ENCODE measurements at regions not wholly inside any gene's neighbourhood (a gene's known extent, or its start where the extent isn't known, plus 50 kb on each side); places are given as distances from the start of the nearest gene placed in this dataset.

DNA sequence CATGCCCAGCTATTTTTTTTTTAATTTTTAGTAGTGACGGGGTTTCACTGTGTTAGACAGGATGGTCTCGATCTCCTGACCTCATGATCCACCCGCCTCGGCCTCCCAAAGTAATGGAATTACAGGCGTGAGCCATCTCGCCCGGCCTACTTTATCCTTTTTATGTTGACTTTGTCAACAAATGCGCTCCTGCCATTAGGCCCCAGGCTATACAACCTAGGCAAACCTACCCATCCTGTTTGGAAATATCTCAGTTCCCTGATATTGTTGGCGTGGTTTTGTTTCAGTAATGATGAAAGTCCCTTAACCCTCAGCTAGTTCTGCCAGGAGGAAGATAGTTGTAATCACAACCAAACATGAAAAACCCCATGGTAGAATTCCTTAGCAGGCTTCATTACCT, 249.4 kb upstream of the SOX11 start:
- H3K4me3 ChIP-seq (ENCODE audit: low read length), result no peak overlapping the region
- H3K27ac ChIP-seq (ENCODE audit: low read depth, low read length), result no peak overlapping the region
- no peaks in the 10 kb centered on the region for H3K36me3 ChIP-seq (ENCODE audit: control insufficient read depth, insufficient read depth, low read length)
- H3K9ac ChIP-seq (ENCODE audit: low read length), result no peak overlapping the region
- no peaks in the 10 kb centered on the region for H3K4me1 ChIP-seq (ENCODE audit: control insufficient read depth, insufficient read depth, low read length)
- H3K27me3 ChIP-seq (ENCODE audit: control insufficient read depth, insufficient read depth, low read length), result no peaks in the 10 kb centered on the region

DNA sequence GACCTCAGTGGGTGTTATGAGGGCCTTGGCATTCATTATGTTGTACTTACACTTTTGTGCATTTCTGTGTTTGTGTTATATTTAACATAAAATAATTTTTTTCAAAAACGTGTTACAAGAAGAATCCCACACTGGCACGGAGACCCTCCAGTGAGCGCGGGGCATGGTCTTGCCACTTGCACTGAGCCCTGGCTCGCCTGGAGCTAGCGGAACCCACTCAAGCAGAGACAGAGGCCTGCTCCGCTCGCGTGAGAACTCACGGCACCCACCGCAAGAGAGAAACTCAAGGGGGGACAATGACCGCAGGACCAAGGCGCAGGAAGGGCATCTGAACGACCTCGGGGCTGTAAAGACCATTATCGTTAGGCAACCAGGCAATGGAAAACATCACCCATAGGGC, 248.0 kb upstream of the SOX11 start:
- Histone ChIP-seq H3K27me3 (ENCODE audit: control insufficient read depth, insufficient read depth, low read length) (no peaks in the 10 kb centered on the region), H3K4me3 (ENCODE audit: low read length) (no peak overlapping the region), H3K27ac (ENCODE audit: low read depth, low read length) (no peak overlapping the region)

DNA sequence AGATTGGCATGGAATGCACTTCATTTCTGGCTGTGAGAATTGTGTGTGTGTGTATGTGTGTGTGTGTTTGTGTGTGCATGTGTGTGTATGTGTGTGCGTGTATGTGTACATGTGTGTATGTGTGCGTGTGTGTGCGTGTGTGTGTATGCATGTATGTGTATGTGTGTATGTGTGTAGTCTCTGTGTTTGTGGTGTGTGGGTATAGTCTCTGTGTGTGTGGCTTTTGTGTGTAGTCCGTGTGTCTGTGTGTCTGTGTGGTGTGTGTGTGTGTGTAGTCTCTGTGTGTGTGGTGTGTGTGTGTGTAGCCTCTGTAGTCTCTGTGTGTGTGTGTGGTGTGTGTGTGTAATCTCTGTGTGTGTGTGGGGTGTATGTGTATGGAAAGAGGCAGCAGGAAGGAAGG, 247.3 kb upstream of the SOX11 start:
- no peak overlapping the region for H3K9ac ChIP-seq (ENCODE audit: low read length)
- no peak overlapping the region for H3K4me3 ChIP-seq (ENCODE audit: low read length)
- H3K4me1 ChIP-seq (ENCODE audit: control insufficient read depth, insufficient read depth, low read length), result no peaks in the 10 kb centered on the region
- H3K27me3 ChIP-seq (ENCODE audit: control insufficient read depth, insufficient read depth, low read length), result no peaks in the 10 kb centered on the region
- no peak overlapping the region for H3K27ac ChIP-seq (ENCODE audit: low read depth, low read length)
- H3K36me3 ChIP-seq (ENCODE audit: control insufficient read depth, insufficient read depth, low read length), result no peaks in the 10 kb centered on the region

More for the DNA sequence above, 248.0 kb upstream of the SOX11 start:
- H3K4me1 ChIP-seq (ENCODE audit: control insufficient read depth, insufficient read depth, low read length), result no peaks in the 10 kb centered on the region
- no peaks in the 10 kb centered on the region for H3K36me3 ChIP-seq (ENCODE audit: control insufficient read depth, insufficient read depth, low read length)
- no peak overlapping the region for H3K9ac ChIP-seq (ENCODE audit: low read length)

DNA sequence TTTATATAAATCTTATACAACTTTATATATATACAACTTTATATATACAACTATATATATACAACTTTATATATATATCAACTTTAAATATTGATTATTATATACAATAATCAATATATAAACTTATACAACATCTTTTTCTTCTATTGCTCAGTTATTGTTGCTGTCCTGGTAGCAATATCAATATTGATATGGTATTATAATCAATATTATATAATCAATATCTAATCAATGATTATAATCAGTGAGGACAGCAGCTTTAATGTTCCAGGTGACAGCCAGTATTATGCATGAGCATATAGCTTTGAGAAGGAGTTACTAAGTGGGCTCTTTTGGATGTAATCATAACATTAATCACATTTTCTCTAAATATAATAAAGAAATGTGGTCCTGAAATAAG, 242.3 kb upstream of the SOX11 start:
- Histone ChIP-seq H3K27me3 (ENCODE audit: control insufficient read depth, insufficient read depth, low read length) (no peaks in the 10 kb centered on the region), H3K9ac (ENCODE audit: low read length) (no peak overlapping the region), H3K36me3 (ENCODE audit: control insufficient read depth, insufficient read depth, low read length) (no peaks in the 10 kb centered on the region), H3K27ac (ENCODE audit: low read depth, low read length) (no peak overlapping the region), H3K4me3 (ENCODE audit: low read length) (no peak overlapping the region), H3K4me1 (ENCODE audit: control insufficient read depth, insufficient read depth, low read length) (no peaks in the 10 kb centered on the region)

- Histone ChIP-seq H3K27ac (ENCODE audit: low read depth, low read length) (no peak overlapping the region), H3K27me3 (ENCODE audit: control insufficient read depth, insufficient read depth, low read length) (no peaks in the 10 kb centered on the region), H3K4me1 (ENCODE audit: control insufficient read depth, insufficient read depth, low read length) (no peaks in the 10 kb centered on the region), H3K4me3 (ENCODE audit: low read length) (no peak overlapping the region), H3K36me3 (ENCODE audit: control insufficient read depth, insufficient read depth, low read length) (no peaks in the 10 kb centered on the region), H3K9ac (ENCODE audit: low read length) (no peak overlapping the region)
Observed at GRCh38 chr2:5453220-5454050, 238.7 kb upstream of the SOX11 start.

DNA sequence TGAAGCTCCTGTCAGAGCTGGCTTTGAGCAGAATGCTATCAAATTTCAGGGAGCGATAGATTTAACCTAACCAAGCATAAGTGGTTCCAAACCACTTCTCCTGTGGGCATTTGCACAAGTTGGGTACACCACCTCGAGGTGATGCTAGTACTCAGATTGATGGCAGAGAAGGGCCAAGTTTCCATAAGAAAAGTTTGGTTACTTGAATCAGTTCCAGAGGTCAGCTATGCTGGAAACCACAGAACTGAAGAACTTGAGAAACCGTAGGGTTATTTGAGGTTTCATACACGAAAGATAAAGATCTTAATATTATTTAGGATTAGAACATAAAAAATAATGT, 238.2 kb upstream of the SOX11 start:
- H3K27me3 ChIP-seq (ENCODE audit: control insufficient read depth, insufficient read depth, low read length), result no peaks in the 10 kb centered on the region
- H3K4me1 ChIP-seq (ENCODE audit: control insufficient read depth, insufficient read depth, low read length), result no peaks in the 10 kb centered on the region
- H3K4me3 ChIP-seq (ENCODE audit: low read length), result no peak overlapping the region
- no peaks in the 10 kb centered on the region for H3K36me3 ChIP-seq (ENCODE audit: control insufficient read depth, insufficient read depth, low read length)
- no peak overlapping the region for H3K9ac ChIP-seq (ENCODE audit: low read length)
- H3K27ac ChIP-seq (ENCODE audit: low read depth, low read length), result no peak overlapping the region

- Histone ChIP-seq H3K27me3 (ENCODE audit: control insufficient read depth, insufficient read depth, low read length) (no peaks in the 10 kb centered on the region), H3K4me1 (ENCODE audit: control insufficient read depth, insufficient read depth, low read length) (no peaks in the 10 kb centered on the region), H3K27ac (ENCODE audit: low read depth, low read length) (no peak overlapping the region), H3K4me3 (ENCODE audit: low read length) (no peak overlapping the region), H3K36me3 (ENCODE audit: control insufficient read depth, insufficient read depth, low read length) (no peaks in the 10 kb centered on the region), H3K9ac (ENCODE audit: low read length) (no peak overlapping the region)
Observed at GRCh38 chr2:5459041-5459440, 233.1 kb upstream of the SOX11 start.

DNA sequence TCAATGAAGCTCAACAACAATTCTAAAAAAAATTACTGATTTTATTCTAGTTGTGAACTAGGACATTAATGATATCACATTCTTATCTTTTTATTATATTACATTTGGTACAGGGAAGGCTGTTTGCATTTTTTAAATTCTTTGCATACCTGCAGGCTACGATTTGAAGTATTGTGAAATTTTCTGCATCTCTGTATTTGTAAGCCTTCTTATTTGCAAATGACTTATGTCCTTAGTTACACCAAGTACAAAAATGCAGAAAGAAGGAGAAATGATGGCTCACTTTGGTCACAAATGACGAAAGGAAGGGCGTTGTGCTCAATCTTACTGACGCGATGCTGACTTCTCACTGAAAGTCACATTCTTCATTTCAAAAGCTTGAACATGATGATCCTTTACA, 227.5 kb upstream of the SOX11 start:
- H3K27ac ChIP-seq (ENCODE audit: low read depth, low read length), result no peak overlapping the region
- H3K9ac ChIP-seq (ENCODE audit: low read length), result no peak overlapping the region
- no peaks in the 10 kb centered on the region for H3K36me3 ChIP-seq (ENCODE audit: control insufficient read depth, insufficient read depth, low read length)
- no peaks in the 10 kb centered on the region for H3K4me1 ChIP-seq (ENCODE audit: control insufficient read depth, insufficient read depth, low read length)
- H3K27me3 ChIP-seq (ENCODE audit: control insufficient read depth, insufficient read depth, low read length), result no peaks in the 10 kb centered on the region
- no peak overlapping the region for H3K4me3 ChIP-seq (ENCODE audit: low read length)

GRCh38 chr2:5465859-5466258, 226.3 kb upstream of the SOX11 start:
- no peaks in the 10 kb centered on the region for H3K36me3 ChIP-seq (ENCODE audit: control insufficient read depth, insufficient read depth, low read length)
- no peaks in the 10 kb centered on the region for H3K27me3 ChIP-seq (ENCODE audit: control insufficient read depth, insufficient read depth, low read length)
- H3K4me1 ChIP-seq (ENCODE audit: control insufficient read depth, insufficient read depth, low read length), result no peaks in the 10 kb centered on the region
- H3K4me3 ChIP-seq (ENCODE audit: low read length), result no peak overlapping the region
- H3K27ac ChIP-seq (ENCODE audit: low read depth, low read length), result no peak overlapping the region
- H3K9ac ChIP-seq (ENCODE audit: low read length), result no peak overlapping the region

DNA sequence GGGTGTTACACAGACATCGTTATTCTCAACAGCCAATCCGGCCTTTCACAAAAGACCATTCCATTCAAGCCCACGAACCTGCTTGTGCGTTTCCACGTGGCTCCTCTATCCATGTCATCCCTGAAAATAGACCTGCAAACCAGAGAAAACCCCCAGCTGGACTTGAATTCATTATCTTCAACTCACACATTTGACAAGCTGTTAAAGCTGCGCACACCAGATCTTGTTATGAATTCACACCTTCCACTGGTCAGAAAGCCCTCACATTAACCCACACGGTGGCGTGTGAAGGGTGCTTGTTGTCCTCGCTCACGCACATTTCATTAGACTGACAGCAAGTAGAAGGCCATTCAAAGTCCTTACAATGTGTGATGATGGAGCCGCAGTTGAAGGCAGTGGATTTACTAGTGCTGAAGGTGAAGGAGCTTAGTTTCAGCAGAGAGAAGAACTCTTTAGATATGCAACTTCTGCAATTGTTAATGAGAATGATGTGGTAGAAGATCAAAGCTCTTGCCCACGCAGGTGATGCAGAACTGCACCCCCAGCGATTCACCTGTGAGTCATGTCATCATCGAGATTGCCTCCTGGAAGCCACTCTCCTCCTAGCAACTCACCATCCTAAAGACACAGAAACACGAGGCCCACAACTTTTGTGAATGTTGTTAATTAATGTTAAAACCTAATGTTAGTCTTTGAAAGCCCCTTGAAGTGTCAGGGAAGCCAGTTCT, 224.8 kb upstream of the SOX11 start:
- H3K27ac ChIP-seq (ENCODE audit: low read depth, low read length), result no peak overlapping the region
- H3K4me3 ChIP-seq (ENCODE audit: low read length), result no peak overlapping the region
- H3K27me3 ChIP-seq (ENCODE audit: control insufficient read depth, insufficient read depth, low read length), result no peaks in the 10 kb centered on the region
- no peaks in the 10 kb centered on the region for H3K4me1 ChIP-seq (ENCODE audit: control insufficient read depth, insufficient read depth, low read length)
- H3K36me3 ChIP-seq (ENCODE audit: control insufficient read depth, insufficient read depth, low read length), result no peaks in the 10 kb centered on the region
- no peak overlapping the region for H3K9ac ChIP-seq (ENCODE audit: low read length)

- no peaks in the 10 kb centered on the region for H3K27me3 ChIP-seq (ENCODE audit: control insufficient read depth, insufficient read depth, low read length)
- H3K36me3 ChIP-seq (ENCODE audit: control insufficient read depth, insufficient read depth, low read length), result no peaks in the 10 kb centered on the region
- no peak overlapping the region for H3K27ac ChIP-seq (ENCODE audit: low read depth, low read length)
- no peak overlapping the region for H3K4me3 ChIP-seq (ENCODE audit: low read length)
- no peak overlapping the region for H3K9ac ChIP-seq (ENCODE audit: low read length)
- no peaks in the 10 kb centered on the region for H3K4me1 ChIP-seq (ENCODE audit: control insufficient read depth, insufficient read depth, low read length)
Observed at GRCh38 chr2:5472673-5473072, 219.5 kb upstream of the SOX11 start.

- no peak overlapping the region for H3K4me3 ChIP-seq (ENCODE audit: low read length)
- H3K4me1 ChIP-seq (ENCODE audit: control insufficient read depth, insufficient read depth, low read length), result no peaks in the 10 kb centered on the region
- no peak overlapping the region for H3K9ac ChIP-seq (ENCODE audit: low read length)
- no peaks in the 10 kb centered on the region for H3K36me3 ChIP-seq (ENCODE audit: control insufficient read depth, insufficient read depth, low read length)
- no peak overlapping the region for H3K27ac ChIP-seq (ENCODE audit: low read depth, low read length)
- no peaks in the 10 kb centered on the region for H3K27me3 ChIP-seq (ENCODE audit: control insufficient read depth, insufficient read depth, low read length)
Observed at GRCh38 chr2:5473635-5474034, 218.5 kb upstream of the SOX11 start.

- H3K27me3 ChIP-seq (ENCODE audit: control insufficient read depth, insufficient read depth, low read length), result no peaks in the 10 kb centered on the region
- H3K36me3 ChIP-seq (ENCODE audit: control insufficient read depth, insufficient read depth, low read length), result no peaks in the 10 kb centered on the region
- no peaks in the 10 kb centered on the region for H3K4me1 ChIP-seq (ENCODE audit: control insufficient read depth, insufficient read depth, low read length)
- no peak overlapping the region for H3K27ac ChIP-seq (ENCODE audit: low read depth, low read length)
- H3K9ac ChIP-seq (ENCODE audit: low read length), result no peak overlapping the region
- no peak overlapping the region for H3K4me3 ChIP-seq (ENCODE audit: low read length)
Observed at GRCh38 chr2:5474716-5475115, 217.5 kb upstream of the SOX11 start.

All from rectal smooth muscle tissue (tissue), 1 donor.